ENCODE measurements at regions not wholly inside any gene's neighbourhood (a gene's known extent, or its start where the extent isn't known, plus 50 kb on each side); places are given as distances from the start of the nearest gene placed in this dataset.

DNA sequence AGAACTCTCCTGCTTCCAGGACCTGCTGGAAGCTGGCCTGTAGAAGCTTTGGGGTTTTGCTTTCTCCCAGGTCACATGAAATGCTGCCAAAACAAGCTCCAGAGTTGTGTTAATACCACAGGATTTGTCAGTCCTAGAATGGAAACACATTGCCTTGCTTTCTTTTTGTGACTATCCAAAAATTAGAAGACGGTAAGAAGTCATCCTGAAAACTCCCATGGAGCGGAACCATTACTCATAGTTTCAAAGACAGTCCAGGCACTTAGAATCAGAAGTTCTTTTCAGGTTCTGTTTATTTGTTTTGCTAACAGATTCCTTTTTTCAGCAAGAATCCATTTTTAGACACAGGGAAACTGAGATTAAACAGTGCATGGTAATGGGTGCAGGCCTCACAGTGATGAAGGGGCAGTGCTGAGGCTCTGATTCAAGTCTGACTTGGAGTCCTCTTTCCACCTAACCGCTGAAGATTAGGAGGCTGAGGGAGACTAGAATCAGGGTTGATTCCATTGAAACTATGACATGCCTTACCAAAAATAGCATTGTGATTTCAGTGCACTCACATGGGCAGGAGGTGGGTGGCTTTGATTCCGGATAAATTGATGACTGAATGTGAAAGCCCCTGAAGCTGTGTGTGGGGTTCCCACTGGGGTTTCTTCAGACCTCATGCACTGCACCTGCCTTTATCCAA lies 72.2 kb upstream of the NAA20 start:
- DNase-seq (ENCODE audit: extremely low read depth, low read depth): no peak

GRCh38 chr20:19945732-19946670 lies 71.2 kb upstream of the NAA20 start:
- DNase-seq (ENCODE audit: extremely low read depth, low read depth): no peak

DNA sequence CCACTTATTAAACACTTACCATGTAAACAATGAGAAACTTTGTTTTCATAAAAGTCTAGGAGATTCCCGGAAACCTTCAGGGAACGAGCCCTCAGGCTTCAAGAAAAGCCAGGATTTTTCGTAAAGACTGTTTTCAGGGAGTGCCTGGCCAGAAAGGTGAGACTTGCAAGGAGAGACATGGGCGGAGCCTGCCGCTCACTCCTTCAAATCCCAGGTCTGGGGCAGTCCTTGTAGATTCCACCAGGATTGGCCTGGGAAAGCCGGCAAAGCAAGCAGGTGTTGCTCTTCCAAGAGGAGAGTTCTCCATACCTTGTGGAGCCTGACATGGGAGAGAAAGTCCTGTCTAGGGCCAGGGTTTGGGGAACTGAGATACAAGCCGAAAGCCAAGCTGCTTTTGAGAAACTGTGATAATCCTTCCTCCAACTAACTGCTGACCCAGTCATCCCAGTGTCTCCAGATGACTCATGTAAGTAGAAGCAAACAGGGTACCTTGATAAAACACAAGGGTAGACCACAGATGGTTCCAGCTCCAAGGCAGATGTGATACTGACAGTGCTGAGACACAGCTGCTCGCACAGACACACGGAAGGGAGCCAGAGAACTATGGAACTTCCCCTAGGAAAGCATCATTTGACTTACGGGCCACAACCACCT lies 69.4 kb upstream of the NAA20 start:
- DNase-seq (ENCODE audit: extremely low read depth, low read depth): no peak

DNA sequence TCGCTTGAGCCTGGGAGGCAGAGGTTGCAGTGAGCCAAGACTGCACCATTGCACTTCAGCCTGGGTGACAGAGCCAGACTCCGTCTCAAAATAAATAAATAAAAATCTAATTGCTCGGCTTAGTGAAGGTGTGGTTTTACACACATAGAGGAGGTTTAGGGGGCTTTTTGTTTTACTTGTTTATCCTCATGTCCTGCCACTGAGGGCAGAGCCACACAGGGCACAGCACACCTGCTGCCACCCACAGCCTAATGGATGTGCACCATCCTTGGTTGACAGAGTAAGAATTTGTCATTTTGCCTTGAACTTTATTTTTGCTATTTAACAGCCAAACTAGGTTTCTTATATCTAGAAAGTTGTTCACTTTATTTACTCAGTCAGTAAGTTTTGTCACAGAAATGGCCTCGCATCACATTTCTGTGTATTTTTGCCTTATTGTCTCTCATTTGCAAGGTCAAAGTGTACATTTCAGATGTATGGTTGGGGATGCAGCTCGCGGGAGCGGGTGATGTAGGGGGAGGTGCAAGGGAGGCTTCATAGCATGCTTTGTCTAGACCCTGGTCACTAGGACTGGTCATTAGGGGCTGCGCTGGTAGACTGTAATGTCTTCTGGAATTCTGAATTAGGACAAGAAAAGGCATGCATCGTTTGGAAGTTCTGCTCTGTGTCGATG lies 67.8 kb upstream of the NAA20 start:
- no peak for DNase-seq (ENCODE audit: extremely low read depth, low read depth)

DNA sequence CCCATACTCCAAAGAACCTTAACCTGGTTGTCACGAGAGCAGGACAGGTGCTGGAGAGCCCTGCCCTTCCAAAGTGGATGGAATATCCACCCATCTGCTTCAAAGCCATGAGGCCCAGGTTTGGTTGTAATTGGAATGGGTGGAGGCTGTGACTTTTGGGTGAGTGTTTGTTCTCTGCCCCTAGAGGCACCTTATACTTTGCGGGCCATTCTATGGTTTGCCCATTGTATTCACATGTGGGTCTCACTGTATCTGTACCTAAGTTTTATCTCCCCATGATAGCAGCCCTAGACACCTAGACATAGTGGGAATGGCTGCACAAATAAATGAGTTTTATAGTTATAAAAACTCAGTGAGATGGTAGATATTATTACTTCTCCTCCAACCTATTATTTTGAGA lies 67.1 kb upstream of the NAA20 start:
- no peak for DNase-seq (ENCODE audit: extremely low read depth, low read depth)

DNA sequence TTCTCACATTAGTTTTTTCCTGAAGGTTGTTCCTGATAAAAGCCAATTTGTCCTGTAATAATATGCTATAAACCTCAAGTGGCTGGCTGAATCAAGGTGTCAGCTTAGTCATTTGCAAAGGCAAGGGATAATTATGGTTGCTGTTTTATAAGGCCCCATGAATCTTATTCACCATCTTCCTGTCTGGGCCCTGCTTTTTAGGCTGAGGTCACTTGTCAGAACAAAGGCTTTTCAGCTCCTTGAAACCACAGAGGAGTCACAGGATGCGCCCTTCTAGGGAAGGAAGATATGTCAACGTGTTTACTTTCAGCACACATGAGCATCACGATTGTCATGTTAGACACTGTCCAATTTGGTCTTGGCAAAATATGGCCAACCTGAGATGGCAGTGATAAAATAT lies 64.8 kb upstream of the NAA20 start:
- no peak for DNase-seq (ENCODE audit: extremely low read depth, low read depth)

GRCh38 chr20:19953606-19954005 lies 63.6 kb upstream of the NAA20 start:
- no peak for DNase-seq (ENCODE audit: extremely low read depth, low read depth)

- no peak for DNase-seq (ENCODE audit: extremely low read depth, low read depth)
Observed at GRCh38 chr20:19956976-19957375, 60.2 kb upstream of the NAA20 start.

DNA sequence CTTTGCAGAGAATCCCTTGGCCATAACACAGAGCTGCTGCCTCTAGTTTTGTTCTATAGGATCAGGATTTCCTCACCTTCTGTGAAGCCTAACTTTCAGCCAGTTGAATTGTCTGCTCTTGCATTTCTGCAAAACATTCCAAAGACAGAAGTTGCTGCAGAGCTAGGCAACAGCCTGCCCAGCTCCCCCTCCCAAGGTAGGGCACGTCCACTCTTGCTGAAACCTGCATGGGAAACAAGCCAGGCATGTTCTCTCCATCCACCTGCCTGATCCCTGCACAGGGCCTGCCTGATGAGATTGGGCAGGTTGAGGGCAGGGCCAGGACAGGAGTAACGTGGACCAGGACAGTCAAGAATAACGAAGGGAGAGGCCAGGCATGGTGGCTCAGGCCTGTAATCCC lies 58.9 kb upstream of the NAA20 start:
- DNase-seq (ENCODE audit: extremely low read depth, low read depth): no peak

- no peak for DNase-seq (ENCODE audit: extremely low read depth, low read depth)
Observed at GRCh38 chr20:19958928-19959327, 58.2 kb upstream of the NAA20 start.

DNA sequence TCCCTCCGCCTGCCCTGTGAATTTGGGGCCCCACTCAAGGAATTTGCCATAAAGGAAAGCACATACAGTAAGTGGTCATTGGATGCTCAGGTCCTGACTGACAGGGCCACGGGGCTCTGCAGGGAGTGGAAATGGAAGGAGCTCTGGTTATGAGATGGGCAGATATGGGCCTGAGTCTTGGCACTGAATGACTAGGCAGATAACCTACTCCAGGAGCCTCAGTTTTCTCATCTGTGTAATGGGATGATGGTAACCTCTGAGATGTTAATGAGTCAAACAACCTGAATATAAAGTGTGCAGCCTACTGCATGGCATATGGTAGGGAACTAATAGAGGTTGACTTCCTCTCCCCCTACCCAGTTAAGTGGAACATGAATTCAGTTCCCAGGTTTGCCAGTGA lies 56.4 kb upstream of the NAA20 start:
- no peak for DNase-seq (ENCODE audit: extremely low read depth, low read depth)

DNA sequence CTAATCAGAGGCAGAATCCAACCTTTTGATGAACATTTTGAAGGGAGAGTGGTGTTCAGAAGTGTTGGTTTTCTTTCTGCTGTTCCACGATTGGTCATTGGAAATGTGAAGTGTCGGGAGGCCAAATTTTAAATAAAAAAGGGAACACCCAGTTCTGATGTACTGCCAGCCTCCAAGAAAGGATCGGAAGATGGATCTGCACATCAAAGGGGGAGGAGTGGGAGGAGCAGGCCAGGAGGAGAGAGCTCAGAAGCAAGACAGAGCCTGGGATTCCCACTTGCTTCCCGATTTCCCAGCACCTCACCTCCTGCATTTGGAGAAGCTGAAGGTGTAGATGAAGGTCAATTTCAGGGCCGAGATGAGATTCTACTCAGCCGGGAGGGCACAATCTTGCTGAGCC lies 55.9 kb upstream of the NAA20 start:
- no peak for DNase-seq (ENCODE audit: extremely low read depth, low read depth)

- DNase-seq (ENCODE audit: extremely low read depth, low read depth): no peak
Observed at GRCh38 chr20:19962958-19963357, 54.2 kb upstream of the NAA20 start.

- DNase-seq (ENCODE audit: extremely low read depth, low read depth): peak; percentile 27
Observed at GRCh38 chr20:19964289-19965265, 52.6 kb upstream of the NAA20 start.

- no peak for DNase-seq (ENCODE audit: extremely low read depth, low read depth)
Observed at GRCh38 chr20:19966840-19967239, 50.3 kb upstream of the NAA20 start.
